GM12892 (cell line): ENCODE measurements at regions not wholly inside any gene's neighbourhood (a gene's known extent, or its start where the extent isn't known, plus 50 kb on each side); places are given as distances from the start of the nearest gene placed in this dataset.

Experiments used
- POLR2A ChIP-seq: IDR thresholded peaks from 2 replicates; pipeline ENCODE4 v1.6.1; 2011; ENCODE audit warnings: low read depth, low read length, control low read depth
- POLR2AphosphoS5 ChIP-seq: IDR thresholded peaks from 2 replicates; pipeline ENCODE4 v1.6.1; 2011; ENCODE audit warnings: low read depth, low read length, control low read depth
- TAF1 ChIP-seq: IDR thresholded peaks from 2 replicates; pipeline ENCODE4 v1.6.1; 2011; ENCODE audit warnings: low read depth, mild to moderate bottlenecking, control low read depth, low read length, borderline replicate concordance

- TF ChIP-seq POLR2A (no peak), POLR2AphosphoS5 (no peak), TAF1 (no peak)
Measured at GRCh38 chr10:71066600-71066999, 145.8 kb upstream of the UNC5B start.
